ENCODE measurements at regions not wholly inside any gene's neighbourhood (a gene's known extent, or its start where the extent isn't known, plus 50 kb on each side); places are given as distances from the start of the nearest gene placed in this dataset.

- no peak for TF ChIP-seq POLR2A (IDR thresholded peaks at IDR 0.05; ENCODE audit: low read length)
- TF ChIP-seq, protein P1, sequence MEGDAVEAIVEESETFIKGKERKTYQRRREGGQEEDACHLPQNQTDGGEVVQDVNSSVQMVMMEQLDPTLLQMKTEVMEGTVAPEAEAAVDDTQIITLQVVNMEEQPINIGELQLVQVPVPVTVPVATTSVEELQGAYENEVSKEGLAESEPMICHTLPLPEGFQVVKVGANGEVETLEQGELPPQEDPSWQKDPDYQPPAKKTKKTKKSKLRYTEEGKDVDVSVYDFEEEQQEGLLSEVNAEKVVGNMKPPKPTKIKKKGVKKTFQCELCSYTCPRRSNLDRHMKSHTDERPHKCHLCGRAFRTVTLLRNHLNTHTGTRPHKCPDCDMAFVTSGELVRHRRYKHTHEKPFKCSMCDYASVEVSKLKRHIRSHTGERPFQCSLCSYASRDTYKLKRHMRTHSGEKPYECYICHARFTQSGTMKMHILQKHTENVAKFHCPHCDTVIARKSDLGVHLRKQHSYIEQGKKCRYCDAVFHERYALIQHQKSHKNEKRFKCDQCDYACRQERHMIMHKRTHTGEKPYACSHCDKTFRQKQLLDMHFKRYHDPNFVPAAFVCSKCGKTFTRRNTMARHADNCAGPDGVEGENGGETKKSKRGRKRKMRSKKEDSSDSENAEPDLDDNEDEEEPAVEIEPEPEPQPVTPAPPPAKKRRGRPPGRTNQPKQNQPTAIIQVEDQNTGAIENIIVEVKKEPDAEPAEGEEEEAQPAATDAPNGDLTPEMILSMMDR (IDR thresholded peaks at IDR 0.05) = no peak
Observed at GRCh38 chr10:109405338-109405737, 518.0 kb downstream of the XPNPEP1 start.
